OCI-LY3 (cell line): ENCODE measurements at regions not wholly inside any gene's neighbourhood (a gene's known extent, or its start where the extent isn't known, plus 50 kb on each side); places are given as distances from the start of the nearest gene placed in this dataset.

Experiments used
- H2AFZ ChIP-seq: fragments of 200-600, 300-600 bp; shearing (Covaris generic); 2 replicates; pipeline ENCODE4 v1.6.0; 2014; ENCODE audit warnings: antibody characterized with exemption, low read depth, low read length
- H3K27ac ChIP-seq: fragments of 200-600, 300-600 bp; sonication (generic); 2 replicates; pipeline ENCODE4 v1.5.1; 2014; ENCODE audit warnings: mild to moderate bottlenecking, low read length, moderate library complexity, mixed read lengths
- H3K27me3 ChIP-seq: fragments of 200-600, 300-600 bp; sonication (generic); 2 replicates; pipeline ENCODE4 v1.6.1; 2014; ENCODE audit warnings: low read depth, low read length, mixed read lengths
- H3K36me3 ChIP-seq: fragments of 200-600, 300-600 bp; sonication (generic); replicated peaks from 2 replicates; pipeline ENCODE3; 2014; ENCODE audit warnings: low read depth, low read length, mixed read lengths
- H3K4me1 ChIP-seq: fragments of 300-600, 200-600 bp; sonication (generic); 2 replicates; pipeline ENCODE4 v1.6.1; 2014; ENCODE audit warnings: low read length, mixed read lengths
- H3K4me2 ChIP-seq: fragments of 200-600, 300-600 bp; sonication (generic); 2 replicates; pipeline ENCODE4 v1.6.1; 2014; ENCODE audit warnings: low read length, mixed read lengths
- H3K4me3 ChIP-seq: fragments of 300-600, 200-600 bp; sonication (generic); 2 replicates; pipeline ENCODE4 v1.5.1; 2014; ENCODE audit warnings: antibody characterized with exemption, mild to moderate bottlenecking, low read length, moderate library complexity
- H3K79me2 ChIP-seq: fragments of 300-600, 200-600 bp; shearing (Covaris generic); 2 replicates; pipeline ENCODE4 v1.6.1; 2014; ENCODE audit warnings: mild to moderate bottlenecking, low read length, mixed read lengths
- H3K9ac ChIP-seq: fragments of 300-600, 200-600 bp; shearing (Covaris generic); 2 replicates; pipeline ENCODE4 v1.6.0; 2014; ENCODE audit warnings: mild to moderate bottlenecking, low read length, moderate library complexity
- H3K9me3 ChIP-seq: fragments of 200-600, 300-600 bp; shearing (Covaris generic); 2 replicates; pipeline ENCODE4 v1.6.1; 2014; ENCODE audit warnings: low read length, mixed read lengths; ENCODE audit not compliant: insufficient read depth
- H4K20me1 ChIP-seq: fragments of 200-600, 300-600 bp; sonication (generic); 2 replicates; pipeline ENCODE4 v1.6.1; 2016; ENCODE audit warnings: low read length, mixed read lengths; ENCODE audit not compliant: insufficient read depth
- CTCF ChIP-seq: fragments of 200-600, 300-600 bp; sonication (generic); IDR thresholded peaks from 2 replicates; pipeline ENCODE4 v1.5.1; 2014; ENCODE audit warnings: antibody characterized with exemption, low read length, low read depth
- EZH2phosphoT487 ChIP-seq: fragments of 200-600 bp; shearing (Covaris generic); IDR thresholded peaks from 2 replicates; pipeline ENCODE4 v1.6.1; 2018; ENCODE audit warnings: antibody characterized with exemption, mixed run types, low read depth

- no peak overlapping the region for H3K9ac ChIP-seq
- H3K4me1 ChIP-seq, result no peaks in the 10 kb centered on the region
- no peak overlapping the region for H2AFZ ChIP-seq
- no peaks in the 10 kb centered on the region for H4K20me1 ChIP-seq
- no peaks in the 10 kb centered on the region for H3K27me3 ChIP-seq
- no peak overlapping the region for H3K4me2 ChIP-seq
- H3K9me3 ChIP-seq, result peaks cover 3% of the 10 kb centered on the region; the same call in 1 of the 2 replicates
- no peak overlapping the region for H3K27ac ChIP-seq
- no peaks in the 10 kb centered on the region for H3K36me3 ChIP-seq
- TF ChIP-seq CTCF (no peak), EZH2phosphoT487 (no peak)
- no peaks in the 10 kb centered on the region for H3K79me2 ChIP-seq
- no peak overlapping the region for H3K4me3 ChIP-seq
Measured at GRCh38 chr12:34599530-34600513, 577.5 kb downstream of the ALG10 start.

- H3K4me1 ChIP-seq, result no peaks in the 10 kb centered on the region
- H3K4me3 ChIP-seq, result no peak overlapping the region
- no peak overlapping the region for H2AFZ ChIP-seq
- no peaks in the 10 kb centered on the region for H3K79me2 ChIP-seq
- H3K27me3 ChIP-seq, result no peaks in the 10 kb centered on the region
- TF ChIP-seq CTCF, result no peak
- no peak for TF ChIP-seq EZH2phosphoT487
- no peaks in the 10 kb centered on the region; the same call in 1 of the 2 replicates for H3K9me3 ChIP-seq
- H3K36me3 ChIP-seq, result no peaks in the 10 kb centered on the region
- H3K9ac ChIP-seq, result no peak overlapping the region
- H4K20me1 ChIP-seq, result no peaks in the 10 kb centered on the region
- H3K27ac ChIP-seq, result no peak overlapping the region
- no peak overlapping the region for H3K4me2 ChIP-seq
Measured at GRCh38 chr12:34600592-34601462, 578.5 kb downstream of the ALG10 start.

- Histone ChIP-seq H3K4me2 (no peak overlapping the region), H3K36me3 (no peaks in the 10 kb centered on the region), H2AFZ (no peak overlapping the region), H4K20me1 (no peaks in the 10 kb centered on the region), H3K4me3 (no peak overlapping the region), H3K79me2 (no peaks in the 10 kb centered on the region), H3K9ac (no peak overlapping the region), H3K27ac (no peak overlapping the region), H3K9me3 (no peaks in the 10 kb centered on the region; the same call in 1 of the 2 replicates), H3K27me3 (no peaks in the 10 kb centered on the region), H3K4me1 (no peaks in the 10 kb centered on the region)
- no peak for TF ChIP-seq CTCF
- TF ChIP-seq EZH2phosphoT487, result no peak
Measured at GRCh38 chr12:34601689-34602088, 579.4 kb downstream of the ALG10 start.
